Esophagus muscularis mucosa (tissue), 4 donors: ENCODE measurements at regions not wholly inside any gene's neighbourhood (a gene's known extent, or its start where the extent isn't known, plus 50 kb on each side); places are given as distances from the start of the nearest gene placed in this dataset.

ENCODE experiments used
- DNase-seq: peaks from one replicate; pipeline ENCODE4 v3.0.0-alpha.2; 2017; ENCODE audit errors: extremely low spot score
- H3K27ac ChIP-seq, 4 donors: fragments of 200-600 bp; sonication (generic); replicated peaks in 1 of 4; 1 replicate in 3 of 4; 2 replicates in 1 of 4; pipeline ENCODE4 v1.5.1; 2016 to 2019; ENCODE audit warnings: mild to moderate bottlenecking in 1 of 4
- H3K27me3 ChIP-seq, 4 donors: fragments of 200-600 bp; sonication (generic); one replicate each; pipeline versions ENCODE4 v1.5.1 to v1.6.0; 2016 to 2019
- H3K36me3 ChIP-seq, 4 donors: fragments of 200-600 bp; sonication (generic); one replicate each; pipeline ENCODE4 v1.5.1; 2016 to 2019
- H3K4me1 ChIP-seq, 4 donors: fragments of 200-600 bp; sonication (generic); one replicate each; pipeline ENCODE4 v1.5.1; 2016 to 2019
- H3K4me3 ChIP-seq, 4 donors: fragments of 200-600 bp; sonication (generic); 1 replicate in 2 of 4; 2 replicates in 2 of 4; pipeline ENCODE4 v1.5.1; 2016 to 2019; ENCODE audit warnings: mild to moderate bottlenecking in 4 of 4, moderate library complexity in 1 of 4
- H3K9me3 ChIP-seq, 4 donors: fragments of 200-600 bp; sonication (generic); 1 replicate in 3 of 4; 2 replicates in 1 of 4; pipeline ENCODE4 v1.5.1; 2016 to 2019
- CTCF ChIP-seq, 3 experiments: fragments of 200-600 bp in 2 of 3; fragments of 450-650 bp in 1 of 3; sonication (generic) in 2 of 3; IDR thresholded peaks; one replicate each; pipeline ENCODE4 v1.5.1; 2017 to 2019; ENCODE audit warnings: antibody characterized with exemption in 3 of 3, mild to moderate bottlenecking in 2 of 3, moderate library complexity in 1 of 3
- EP300 ChIP-seq: sonication (generic); formaldehyde crosslinking; IDR thresholded peaks from one replicate; pipeline ENCODE4 v1.6.1; 2017; ENCODE audit warnings: antibody characterized with exemption
- POLR2A ChIP-seq: fragments of 450-650 bp; IDR thresholded peaks from one replicate; pipeline ENCODE4 v1.6.1; 2017; ENCODE audit warnings: antibody characterized with exemption, moderate library complexity, mild to moderate bottlenecking, low read depth
- POLR2AphosphoS5 ChIP-seq, 2 donors: sonication (generic); formaldehyde crosslinking; IDR thresholded peaks; one replicate each; pipeline ENCODE4 v1.6.1; 2017; ENCODE audit warnings: antibody characterized with exemption in 2 of 2
- WGBS: methylation state at CpG from one replicate; pipeline ENCODE4 v1.1.5; 2018; 5-methylcytosine and 5-hydroxymethylcytosine counted together
- intact Hi-C: fragments of 100-400 bp; cut with DNase I; formaldehyde crosslinking; loops from one replicate; pipeline ENCODE4 v1.15.1; 2023

- Histone ChIP-seq H3K27ac (no peak overlapping the region), H3K4me1 (no peaks in the 10 kb centered on the region), H3K36me3 (no peaks in the 10 kb centered on the region), H3K4me3 (no peak overlapping the region), H3K27me3 (no peaks in the 10 kb centered on the region), H3K9me3 (no peaks in the 10 kb centered on the region)
- TF ChIP-seq EP300 (no peak), POLR2AphosphoS5 (IDR thresholded peaks at IDR 0.05) (no peak), POLR2A (no peak), CTCF (IDR thresholded peaks at IDR 0.05) (no peak)
- intact Hi-C loops = no loop called here
- WGBS = 97% methylated on average over 4 of the region's 4 CpGs
- no peak for DNase-seq
Observed at GRCh38 chr5:40027400-40027799, 602.6 kb upstream of the DAB2 start.

GRCh38 chr5:40025586-40025985, 600.8 kb upstream of the DAB2 start:
- H3K9me3 ChIP-seq = peaks cover 0 to 2% (median 0%) of the 10 kb centered on the region in 4 donors
- intact Hi-C loops = no loop called here
- H3K4me3 ChIP-seq = no peak overlapping the region
- H3K27me3 ChIP-seq = no peaks in the 10 kb centered on the region
- 76% methylated on average over 3 of the region's 3 CpGs for WGBS
- no peak overlapping the region for H3K27ac ChIP-seq
- no peak for DNase-seq
- TF ChIP-seq CTCF (IDR thresholded peaks at IDR 0.05) = no peak
- TF ChIP-seq POLR2AphosphoS5 (IDR thresholded peaks at IDR 0.05) = no peak
- TF ChIP-seq EP300 = no peak
- no peak for TF ChIP-seq POLR2A
- H3K36me3 ChIP-seq = no peaks in the 10 kb centered on the region
- H3K4me1 ChIP-seq = no peaks in the 10 kb centered on the region

- TF ChIP-seq POLR2A (no peak), EP300 (no peak), POLR2AphosphoS5 (IDR thresholded peaks at IDR 0.05) (no peak), CTCF (IDR thresholded peaks at IDR 0.05) (no peak)
- intact Hi-C loops = no loop called here
- 55% methylated on average over 1 of the region's 1 CpG for WGBS
Observed at GRCh38 chr5:40022057-40022456, 597.3 kb upstream of the DAB2 start.

GRCh38 chr5:40021007-40021406, 596.2 kb upstream of the DAB2 start:
- H3K4me1 ChIP-seq = no peaks in the 10 kb centered on the region
- 67% methylated on average over 2 of the region's 2 CpGs for WGBS

More at GRCh38 chr5:40022057-40022456, 597.3 kb upstream of the DAB2 start:
- Histone ChIP-seq H3K36me3 (no peaks in the 10 kb centered on the region), H3K27ac (no peak overlapping the region), H3K4me1 (no peaks in the 10 kb centered on the region), H3K27me3 (no peaks in the 10 kb centered on the region), H3K9me3 (peaks cover 0 to 7% (median 1%) of the 10 kb centered on the region in 4 donors), H3K4me3 (no peak overlapping the region)
- DNase-seq = no peak

More at GRCh38 chr5:40021007-40021406, 596.2 kb upstream of the DAB2 start:
- no peaks in the 10 kb centered on the region for H3K36me3 ChIP-seq
- H3K4me3 ChIP-seq = no peak overlapping the region
- intact Hi-C loops = no loop called here
- TF ChIP-seq POLR2A = no peak
- TF ChIP-seq EP300 = no peak
- TF ChIP-seq CTCF (IDR thresholded peaks at IDR 0.05) = no peak
- TF ChIP-seq POLR2AphosphoS5 (IDR thresholded peaks at IDR 0.05) = no peak
- no peak overlapping the region for H3K27ac ChIP-seq
- H3K27me3 ChIP-seq = no peaks in the 10 kb centered on the region
- DNase-seq = no peak
- peaks cover 0 to 7% (median 1%) of the 10 kb centered on the region in 4 donors for H3K9me3 ChIP-seq
